Gastroesophageal sphincter (tissue), 4 donors: ENCODE measurements at regions not wholly inside any gene's neighbourhood (a gene's known extent, or its start where the extent isn't known, plus 50 kb on each side); places are given as distances from the start of the nearest gene placed in this dataset.

Experiments used
- ATAC-seq: fragments of 150-250 bp; one replicate; pipeline ENCODE4 v1.9.1; 2016; ENCODE audit warnings: mild to moderate bottlenecking, moderate library complexity
- H3K27ac ChIP-seq, 4 donors: fragments of 200-600 bp; sonication (generic) in 3 of 4; 1 replicate in 3 of 4; 2 replicates in 1 of 4; pipeline ENCODE4 v1.5.1; 2016 to 2019
- H3K27me3 ChIP-seq: fragments of 200-600 bp; sonication (generic); one replicate; pipeline ENCODE4 v1.5.1; 2019
- H3K36me3 ChIP-seq, 2 donors: fragments of 200-600 bp; sonication (generic); one replicate each; pipeline ENCODE4 v1.5.1; 2019; ENCODE audit warnings: control low read depth in 1 of 2
- H3K4me1 ChIP-seq, 3 donors: fragments of 200-600 bp; sonication (generic); 1 replicate in 2 of 3; 2 replicates in 1 of 3; pipeline ENCODE4 v1.5.1; 2016 to 2019; ENCODE audit warnings: control low read depth in 2 of 3
- H3K4me3 ChIP-seq, 2 donors: fragments of 200-600 bp; sonication (generic); one replicate each; pipeline ENCODE4 v1.5.1; 2019; ENCODE audit warnings: mild to moderate bottlenecking in 1 of 2, moderate library complexity in 1 of 2
- H3K9me3 ChIP-seq, 3 donors: fragments of 200-600 bp; sonication (generic); one replicate each; pipeline ENCODE4 v1.5.1; 2017 to 2019; ENCODE audit warnings: control low read depth in 2 of 3
- EP300 ChIP-seq: sonication (generic); formaldehyde crosslinking; IDR thresholded peaks from one replicate; pipeline ENCODE4 v1.6.1; 2017; ENCODE audit warnings: antibody characterized with exemption, mild to moderate bottlenecking
- POLR2A ChIP-seq, 2 donors: fragments of 450-650 bp; IDR thresholded peaks; one replicate each; pipeline ENCODE4 v1.6.1; 2017; ENCODE audit warnings: antibody characterized with exemption in 2 of 2, mild to moderate bottlenecking in 2 of 2, moderate library complexity in 1 of 2
- POLR2AphosphoS5 ChIP-seq: sonication (generic); formaldehyde crosslinking; IDR thresholded peaks from one replicate; pipeline ENCODE4 v1.6.1; 2017; ENCODE audit warnings: antibody characterized with exemption
- WGBS, 2 donors: methylation state at CpG; one replicate each; pipeline ENCODE4 v1.1.5; 2018; ENCODE audit warnings: low coverage in 1 of 2; 5-methylcytosine and 5-hydroxymethylcytosine counted together
- TF ChIP-seq, protein P1 (sequence below), 4 experiments: fragments of 200-600 bp in 2 of 4; fragments of 450-650 bp in 2 of 4; sonication (generic) in 1 of 4; IDR thresholded peaks; one replicate each; pipeline ENCODE4 v1.5.1; 2017 to 2019; ENCODE audit warnings: antibody characterized with exemption in 4 of 4, mild to moderate bottlenecking in 2 of 4, moderate library complexity in 2 of 4

GRCh38 chr4:13977746-13978145 is 350.2 kb upstream of the BOD1L1 start:
- 66 to 100% methylated on average over 1 to 5 of the region's 5 CpGs for WGBS, 2 donors
- Histone ChIP-seq H3K27ac (no peak overlapping the region), H3K9me3 (no peaks in the 10 kb centered on the region), H3K4me3 (no peak overlapping the region), H3K4me1 (no peaks in the 10 kb centered on the region), H3K27me3 (no peaks in the 10 kb centered on the region), H3K36me3 (no peaks in the 10 kb centered on the region)
- TF ChIP-seq, protein P1, sequence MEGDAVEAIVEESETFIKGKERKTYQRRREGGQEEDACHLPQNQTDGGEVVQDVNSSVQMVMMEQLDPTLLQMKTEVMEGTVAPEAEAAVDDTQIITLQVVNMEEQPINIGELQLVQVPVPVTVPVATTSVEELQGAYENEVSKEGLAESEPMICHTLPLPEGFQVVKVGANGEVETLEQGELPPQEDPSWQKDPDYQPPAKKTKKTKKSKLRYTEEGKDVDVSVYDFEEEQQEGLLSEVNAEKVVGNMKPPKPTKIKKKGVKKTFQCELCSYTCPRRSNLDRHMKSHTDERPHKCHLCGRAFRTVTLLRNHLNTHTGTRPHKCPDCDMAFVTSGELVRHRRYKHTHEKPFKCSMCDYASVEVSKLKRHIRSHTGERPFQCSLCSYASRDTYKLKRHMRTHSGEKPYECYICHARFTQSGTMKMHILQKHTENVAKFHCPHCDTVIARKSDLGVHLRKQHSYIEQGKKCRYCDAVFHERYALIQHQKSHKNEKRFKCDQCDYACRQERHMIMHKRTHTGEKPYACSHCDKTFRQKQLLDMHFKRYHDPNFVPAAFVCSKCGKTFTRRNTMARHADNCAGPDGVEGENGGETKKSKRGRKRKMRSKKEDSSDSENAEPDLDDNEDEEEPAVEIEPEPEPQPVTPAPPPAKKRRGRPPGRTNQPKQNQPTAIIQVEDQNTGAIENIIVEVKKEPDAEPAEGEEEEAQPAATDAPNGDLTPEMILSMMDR (IDR thresholded peaks at IDR 0.05), result no peak
- TF ChIP-seq EP300 (no peak), POLR2A (IDR thresholded peaks at IDR 0.05) (no peak)
- no peak for ATAC-seq

DNA sequence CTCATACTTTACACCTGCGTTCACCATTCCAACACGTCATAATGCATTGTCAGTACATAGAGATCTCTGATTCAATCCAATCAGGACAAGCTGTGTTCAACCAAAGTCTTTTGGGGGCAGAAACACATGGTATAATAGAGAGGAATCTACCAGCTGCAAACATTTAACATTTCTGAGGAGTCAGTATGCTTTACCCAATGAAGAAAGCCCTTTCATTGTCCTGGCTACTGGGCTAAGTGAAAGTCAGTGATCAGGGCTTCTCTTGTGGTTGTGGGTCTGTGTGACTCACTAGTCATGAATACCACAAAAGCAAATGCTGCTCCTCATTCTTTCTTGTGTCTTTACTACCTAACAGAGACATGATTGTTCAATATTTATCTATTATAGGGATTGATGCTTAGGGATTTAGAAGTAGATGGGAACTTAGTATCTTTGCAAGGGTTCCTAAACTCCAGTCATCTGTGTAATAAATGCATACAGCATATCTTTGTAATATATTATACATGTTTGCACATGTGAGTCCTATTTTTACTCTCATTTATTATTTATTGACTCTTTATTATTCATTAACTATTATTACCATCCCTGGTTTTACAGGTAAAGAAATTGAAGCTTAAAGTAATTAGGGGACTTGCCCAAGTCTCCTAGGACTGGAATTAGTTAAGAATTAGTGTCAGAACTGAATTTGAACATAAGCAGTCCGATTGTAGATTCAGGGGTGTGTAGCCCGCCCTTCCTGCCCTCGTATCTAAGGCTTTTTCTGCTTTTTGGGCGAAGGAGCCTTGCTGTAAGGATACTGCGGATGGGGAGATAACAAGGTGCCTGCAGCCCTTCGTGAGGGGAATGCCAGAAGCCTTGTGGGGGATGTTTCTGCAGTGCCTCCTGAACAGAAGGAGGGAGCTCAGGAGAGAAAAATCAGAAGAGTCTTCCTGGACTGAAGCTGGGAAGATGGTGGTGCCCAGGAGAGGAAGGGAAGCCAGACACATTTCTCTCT is 353.1 kb upstream of the BOD1L1 start:
- no peaks in the 10 kb centered on the region for H3K9me3 ChIP-seq
- no peaks in the 10 kb centered on the region for H3K36me3 ChIP-seq
- no peak for ATAC-seq
- H3K4me1 ChIP-seq, result no peaks in the 10 kb centered on the region
- TF ChIP-seq, protein P1 (IDR thresholded peaks at IDR 0.05), result no peak
- no peak for TF ChIP-seq POLR2AphosphoS5
- no peak for TF ChIP-seq EP300
- TF ChIP-seq POLR2A (IDR thresholded peaks at IDR 0.05), result no peak
- no peak overlapping the region for H3K4me3 ChIP-seq
- no peak overlapping the region for H3K27ac ChIP-seq
- no peaks in the 10 kb centered on the region for H3K27me3 ChIP-seq
- 44 to 76% methylated on average over 3 to 6 of the region's 8 CpGs for WGBS, 2 donors

DNA sequence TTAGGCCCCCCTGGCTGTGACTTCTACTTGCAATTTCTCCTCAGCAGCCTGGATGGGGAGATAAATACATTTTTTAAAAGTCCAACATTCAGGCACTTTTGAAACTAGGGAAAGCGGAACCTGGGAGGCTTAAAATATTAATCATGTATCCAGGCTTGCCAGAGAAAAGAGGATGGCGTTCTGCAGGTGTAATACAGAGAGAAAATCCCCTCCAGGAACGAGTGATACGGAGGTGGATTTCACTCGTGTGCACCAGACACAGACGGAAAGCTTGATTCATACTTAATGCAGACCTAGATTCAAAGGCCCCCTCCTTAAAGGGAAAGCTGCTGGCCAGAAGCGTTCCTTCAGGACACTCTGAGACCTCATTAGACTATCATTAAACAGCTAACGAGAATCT is 354.0 kb upstream of the BOD1L1 start:
- no peak for ATAC-seq
- TF ChIP-seq, protein P1 (IDR thresholded peaks at IDR 0.05), result no peak
- no peak for TF ChIP-seq POLR2A (IDR thresholded peaks at IDR 0.05)
- no peak for TF ChIP-seq EP300
- no peak for TF ChIP-seq POLR2AphosphoS5
- Histone ChIP-seq H3K4me1 (no peaks in the 10 kb centered on the region), H3K27ac (no peak overlapping the region), H3K36me3 (no peaks in the 10 kb centered on the region), H3K4me3 (no peak overlapping the region), H3K9me3 (no peaks in the 10 kb centered on the region), H3K27me3 (no peaks in the 10 kb centered on the region)
- 49 to 65% methylated on average over 8 of the region's 8 CpGs for WGBS, 2 donors

DNA sequence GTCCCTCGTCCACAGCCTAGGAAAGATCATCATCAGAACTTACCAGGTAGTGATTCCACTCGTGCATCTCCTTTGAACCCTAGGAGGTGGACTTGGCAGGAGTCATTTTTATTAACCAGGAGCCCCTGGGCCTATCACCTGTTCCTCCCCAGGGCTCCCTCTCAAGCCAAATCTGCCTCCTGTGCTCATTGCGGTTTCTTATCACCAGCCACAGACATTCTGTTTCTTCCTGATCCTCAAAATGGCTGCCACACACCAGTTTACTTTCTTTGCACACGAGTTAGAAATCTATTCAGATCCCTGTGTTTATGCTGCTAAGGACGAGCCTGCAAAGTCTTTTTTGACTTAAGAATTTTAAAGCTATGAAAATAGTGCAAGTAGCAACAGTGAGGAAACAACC is 354.5 kb upstream of the BOD1L1 start:
- Histone ChIP-seq H3K36me3 (no peaks in the 10 kb centered on the region), H3K4me1 (no peaks in the 10 kb centered on the region), H3K9me3 (no peaks in the 10 kb centered on the region), H3K4me3 (no peak overlapping the region), H3K27ac (no peak overlapping the region), H3K27me3 (no peaks in the 10 kb centered on the region)
- 44 to 58% methylated on average over 4 to 5 of the region's 5 CpGs for WGBS, 2 donors
- ATAC-seq, result no peak
- TF ChIP-seq, protein P1 (IDR thresholded peaks at IDR 0.05), result no peak
- TF ChIP-seq POLR2AphosphoS5, result no peak
- no peak for TF ChIP-seq EP300
- no peak for TF ChIP-seq POLR2A (IDR thresholded peaks at IDR 0.05)
